ENCODE measurements at regions not wholly inside any gene's neighbourhood (a gene's known extent, or its start where the extent isn't known, plus 50 kb on each side); places are given as distances from the start of the nearest gene placed in this dataset.
A peak's percentile ranks its signal among the peaks of the same experiment; 100 is the strongest.

GRCh38 chr5:105917189-105917588 lies 1753.5 kb downstream of the EFNA5 start:
- Histone ChIP-seq H3K9me3 (peaks cover 0 to 15% (median 0%) of the 10 kb centered on the region in 11 donors), H3K27me3 (no peaks in the 10 kb centered on the region), H3K4me1 (no peaks in the 10 kb centered on the region), H3K4me3 (no peak overlapping the region), H3K36me3 (no peaks in the 10 kb centered on the region), H3K27ac (no peak overlapping the region)
- no peak for ATAC-seq
- WGBS, 2 donors = 34 to 50% methylated on average over 1 of the region's 1 CpG
- intact Hi-C loops (cut with DNase I) = no loop called here
- no peak for DNase-seq
- TF ChIP-seq CTCF (IDR thresholded peaks at IDR 0.05) = no peak

DNA sequence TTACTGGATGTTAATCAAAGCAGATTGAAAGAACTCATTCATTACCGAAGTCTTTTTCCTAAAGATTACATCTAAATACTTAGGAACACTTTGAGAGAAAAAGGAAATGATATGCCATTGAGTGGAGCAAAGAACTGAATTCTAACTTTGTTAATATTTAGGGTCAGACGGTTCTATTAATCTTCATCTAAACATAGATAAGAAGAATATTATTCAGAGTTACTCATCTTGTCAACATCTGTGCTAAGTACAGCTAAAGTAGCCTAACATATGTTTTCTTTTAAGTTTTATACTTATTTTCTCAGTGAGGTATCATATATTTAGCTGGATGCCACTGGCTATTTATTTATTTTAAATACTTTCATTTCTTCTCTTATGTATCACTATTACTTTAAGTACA lies 1763.7 kb downstream of the EFNA5 start:
- Histone ChIP-seq H3K36me3 (no peaks in the 10 kb centered on the region), H3K4me3 (no peak overlapping the region), H3K27ac (no peak overlapping the region), H3K9me3 (peaks cover 0 to 3% (median 0%) of the 10 kb centered on the region in 11 donors), H3K27me3 (no peaks in the 10 kb centered on the region), H3K4me1 (no peaks in the 10 kb centered on the region)
- intact Hi-C loops (cut with DNase I) = no loop called here
- ATAC-seq (no peak), DNase-seq (no peak)
- no peak for TF ChIP-seq CTCF (IDR thresholded peaks at IDR 0.05)
- 56 to 67% methylated on average over 2 of the region's 2 CpGs for WGBS, 2 donors

GRCh38 chr5:105905392-105905791 lies 1765.3 kb downstream of the EFNA5 start:
- intact Hi-C loops (cut with DNase I) = no loop called here
- TF ChIP-seq CTCF (IDR thresholded peaks at IDR 0.05) = no peak
- no peak overlapping the region for H3K4me3 ChIP-seq
- DNase-seq (no peak), ATAC-seq (no peak)
- peaks cover 0 to 3% (median 0%) of the 10 kb centered on the region in 11 donors for H3K9me3 ChIP-seq
- H3K4me1 ChIP-seq = no peaks in the 10 kb centered on the region
- H3K27me3 ChIP-seq = no peaks in the 10 kb centered on the region
- WGBS, 2 donors = 72 to 88% methylated on average over 3 of the region's 3 CpGs
- no peaks in the 10 kb centered on the region for H3K36me3 ChIP-seq
- H3K27ac ChIP-seq = no peak overlapping the region

DNA sequence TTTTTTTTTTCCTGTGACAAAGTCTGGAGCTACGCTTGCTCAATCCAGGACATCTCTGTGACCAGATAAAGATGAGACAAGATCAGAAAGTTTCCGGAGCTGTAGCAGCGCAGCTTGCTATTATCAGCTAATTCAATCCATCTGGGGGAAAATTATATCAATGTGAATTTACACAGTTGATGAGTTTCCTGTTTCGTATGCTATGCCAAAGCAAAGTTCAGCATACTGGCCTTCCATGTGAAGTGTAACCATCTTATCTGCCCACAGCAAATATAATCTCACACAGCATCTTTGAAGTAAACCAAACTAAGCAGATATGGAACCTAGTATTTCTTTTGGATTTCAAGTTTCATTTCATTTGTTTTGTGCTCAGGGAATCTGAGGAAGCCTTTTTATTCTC lies 1767.7 kb downstream of the EFNA5 start:
- WGBS, 2 donors = 50 to 52% methylated on average over 4 of the region's 4 CpGs
- Histone ChIP-seq H3K36me3 (no peaks in the 10 kb centered on the region), H3K4me3 (no peak overlapping the region), H3K9me3 (peaks cover 0 to 3% (median 0%) of the 10 kb centered on the region in 11 donors), H3K27me3 (no peaks in the 10 kb centered on the region), H3K27ac (peak overlapping the region in 1 of 10 donors; percentile 23), H3K4me1 (no peaks in the 10 kb centered on the region)
- ATAC-seq (no peak), DNase-seq (no peak)
- intact Hi-C loops (cut with DNase I) = no loop called here
- TF ChIP-seq CTCF (IDR thresholded peaks at IDR 0.05) = no peak
